Prostate gland (tissue), 2 donors: ENCODE measurements at regions not wholly inside any gene's neighbourhood (a gene's known extent, or its start where the extent isn't known, plus 50 kb on each side); places are given as distances from the start of the nearest gene placed in this dataset.
"Not testable (repeated sequence)": the region's sequence is repeated elsewhere in the genome, so short reads cannot be mapped to it uniquely, and the experiment has no call there.

ENCODE experiments used
- DNase-seq: peaks from one replicate; pipeline ENCODE4 v3.0.0-alpha.2; 2019; ENCODE audit warnings: low spot score
- H3K27ac ChIP-seq, 2 donors: fragments of 200-600 bp; sonication (generic); 2 replicates each; pipeline ENCODE4 v1.5.1; 2017 to 2019
- H3K27me3 ChIP-seq: fragments of 200-600 bp; sonication (generic); replicated peaks from 2 replicates; pipeline ENCODE4 v1.5.1; 2019; ENCODE audit not compliant: insufficient read depth
- H3K36me3 ChIP-seq, 2 donors: fragments of 200-600 bp; sonication (generic); 1 replicate in 1 of 2; 2 replicates in 1 of 2; pipeline versions ENCODE4 v1.5.1 to v1.8.1; 2017 to 2019
- H3K4me1 ChIP-seq: fragments of 200-600 bp; sonication (generic); replicated peaks from 2 replicates; pipeline ENCODE4 v1.5.1; 2019
- H3K4me3 ChIP-seq, 2 donors: fragments of 200-600 bp; sonication (generic); 2 replicates each; pipeline ENCODE4 v1.5.1; 2017 to 2019
- H3K9me3 ChIP-seq: fragments of 200-600 bp; sonication (generic); 2 replicates; pipeline ENCODE4 v1.5.1; 2017
- POLR2A ChIP-seq: fragments of 450-650 bp; IDR thresholded peaks from one replicate; pipeline ENCODE4 v1.6.1; 2016; ENCODE audit warnings: antibody characterized with exemption, mild to moderate bottlenecking
- POLR2AphosphoS5 ChIP-seq: sonication (generic); formaldehyde crosslinking; IDR thresholded peaks from one replicate; pipeline ENCODE4 v1.6.1; 2017; ENCODE audit warnings: antibody characterized with exemption
- WGBS: methylation state at CpG from one replicate; pipeline ENCODE4 v1.1.5; 2018; 5-methylcytosine and 5-hydroxymethylcytosine counted together
- intact Hi-C: fragments of 100-400 bp; cut with DNase I; formaldehyde crosslinking; loops from one replicate; pipeline ENCODE4 v1.14.2; 2022
- TF ChIP-seq, protein P1 (sequence below), 4 experiments: fragments of 200-600 bp in 2 of 4; fragments of 450-650 bp in 2 of 4; sonication (generic) in 2 of 4; IDR thresholded peaks; 1 replicate in 3 of 4; 2 replicates in 1 of 4; pipeline ENCODE4 v1.5.1; 2016 to 2019; ENCODE audit warnings: antibody characterized with exemption in 4 of 4, mild to moderate bottlenecking in 2 of 4, moderate library complexity in 2 of 4

DNA sequence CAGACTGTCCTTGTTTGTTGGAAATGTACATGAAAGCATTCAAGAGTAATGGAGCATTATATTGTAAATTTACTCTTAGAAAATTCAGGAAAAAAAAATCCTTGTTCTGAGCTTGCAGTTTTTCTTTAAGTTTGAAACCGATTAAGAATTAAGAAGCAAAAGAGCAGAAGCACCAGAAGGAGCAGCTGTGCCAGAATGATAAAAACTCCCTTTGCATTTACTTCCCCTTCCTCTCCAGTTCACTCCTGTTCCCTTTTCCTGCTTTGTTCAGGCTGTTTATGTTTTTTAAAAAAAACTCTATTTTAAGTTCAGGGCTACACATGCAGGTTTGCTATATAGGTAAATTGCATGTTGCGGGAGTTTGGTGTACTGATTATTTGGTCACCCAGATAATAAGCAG is 90.3 kb downstream of the ATOH1 start:
- no peak for DNase-seq
- intact Hi-C loops: no loop called here
- Histone ChIP-seq H3K36me3 (no peaks in the 10 kb centered on the region), H3K4me3 (no peak overlapping the region), H3K27ac (no peak overlapping the region), H3K4me1 (no peaks in the 10 kb centered on the region), H3K27me3 (no peaks in the 10 kb centered on the region), H3K9me3 (no peaks in the 10 kb centered on the region)
- TF ChIP-seq POLR2AphosphoS5: no peak
- TF ChIP-seq, protein P1, sequence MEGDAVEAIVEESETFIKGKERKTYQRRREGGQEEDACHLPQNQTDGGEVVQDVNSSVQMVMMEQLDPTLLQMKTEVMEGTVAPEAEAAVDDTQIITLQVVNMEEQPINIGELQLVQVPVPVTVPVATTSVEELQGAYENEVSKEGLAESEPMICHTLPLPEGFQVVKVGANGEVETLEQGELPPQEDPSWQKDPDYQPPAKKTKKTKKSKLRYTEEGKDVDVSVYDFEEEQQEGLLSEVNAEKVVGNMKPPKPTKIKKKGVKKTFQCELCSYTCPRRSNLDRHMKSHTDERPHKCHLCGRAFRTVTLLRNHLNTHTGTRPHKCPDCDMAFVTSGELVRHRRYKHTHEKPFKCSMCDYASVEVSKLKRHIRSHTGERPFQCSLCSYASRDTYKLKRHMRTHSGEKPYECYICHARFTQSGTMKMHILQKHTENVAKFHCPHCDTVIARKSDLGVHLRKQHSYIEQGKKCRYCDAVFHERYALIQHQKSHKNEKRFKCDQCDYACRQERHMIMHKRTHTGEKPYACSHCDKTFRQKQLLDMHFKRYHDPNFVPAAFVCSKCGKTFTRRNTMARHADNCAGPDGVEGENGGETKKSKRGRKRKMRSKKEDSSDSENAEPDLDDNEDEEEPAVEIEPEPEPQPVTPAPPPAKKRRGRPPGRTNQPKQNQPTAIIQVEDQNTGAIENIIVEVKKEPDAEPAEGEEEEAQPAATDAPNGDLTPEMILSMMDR (IDR thresholded peaks at IDR 0.05): no peak
- TF ChIP-seq POLR2A: no peak
- 79% methylated on average over 2 of the region's 2 CpGs for WGBS

DNA sequence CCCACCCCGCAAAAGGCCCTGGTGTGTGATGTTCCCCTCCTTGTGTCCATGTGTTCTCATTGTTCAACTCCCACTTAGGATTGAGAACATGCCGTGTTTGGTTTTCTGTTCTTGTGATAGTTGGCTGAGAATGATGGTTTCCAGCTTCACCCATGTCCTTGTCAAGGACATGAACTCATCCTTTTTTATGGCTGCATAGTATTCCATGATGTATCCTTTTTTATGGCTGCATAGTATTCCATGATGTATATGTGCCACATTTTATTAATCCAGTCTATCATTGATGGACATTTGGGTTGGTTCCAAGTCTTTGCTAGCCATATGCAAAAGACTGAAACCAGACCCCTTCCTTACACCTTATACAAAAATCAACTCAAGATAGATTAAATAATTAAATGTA is 95.0 kb downstream of the ATOH1 start:
- H3K27ac ChIP-seq, H3K4me1 ChIP-seq, H3K4me3 ChIP-seq, intact Hi-C loops, H3K27me3 ChIP-seq, DNase-seq, H3K36me3 ChIP-seq, H3K9me3 ChIP-seq: not testable (repeated sequence)
- WGBS: 76% methylated on average over 2 of the region's 2 CpGs

- Histone ChIP-seq H3K36me3 (no peaks in the 10 kb centered on the region), H3K9me3 (no peaks in the 10 kb centered on the region), H3K4me1 (no peaks in the 10 kb centered on the region), H3K27me3 (no peaks in the 10 kb centered on the region), H3K27ac (no peak overlapping the region), H3K4me3 (no peak overlapping the region)
- no peak for DNase-seq
- TF ChIP-seq POLR2A (no peak), POLR2AphosphoS5 (no peak)
- TF ChIP-seq, protein P1 (IDR thresholded peaks at IDR 0.05): no peak
- intact Hi-C loops: no loop called here
These were observed 118.7 kb downstream of the ATOH1 start for GRCh38 chr4:93947286-93947685.

DNA sequence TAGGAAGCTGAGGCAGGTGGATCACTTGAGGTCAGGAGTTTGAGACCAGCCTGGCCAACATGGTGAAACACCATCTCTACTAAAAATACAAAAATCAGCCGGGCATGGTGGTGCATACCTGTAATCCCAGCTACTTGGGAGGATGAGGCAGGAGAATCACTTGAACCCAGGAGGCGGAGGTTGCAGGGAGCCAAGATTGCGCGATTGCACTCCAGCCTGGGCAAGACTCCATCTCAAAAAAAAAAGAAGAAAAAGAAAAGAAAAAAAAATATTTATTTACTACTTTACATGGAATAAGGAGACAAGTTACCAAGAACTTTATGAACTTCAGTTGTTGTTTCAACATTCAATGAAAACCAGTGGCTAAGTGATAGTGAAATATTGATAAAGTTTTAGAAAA is 121.7 kb downstream of the ATOH1 start:
- H3K27ac ChIP-seq, H3K27me3 ChIP-seq, intact Hi-C loops, H3K4me1 ChIP-seq, H3K9me3 ChIP-seq, H3K4me3 ChIP-seq, DNase-seq, H3K36me3 ChIP-seq: not testable (repeated sequence)
- WGBS: 96% methylated on average over 4 of the region's 4 CpGs

DNA sequence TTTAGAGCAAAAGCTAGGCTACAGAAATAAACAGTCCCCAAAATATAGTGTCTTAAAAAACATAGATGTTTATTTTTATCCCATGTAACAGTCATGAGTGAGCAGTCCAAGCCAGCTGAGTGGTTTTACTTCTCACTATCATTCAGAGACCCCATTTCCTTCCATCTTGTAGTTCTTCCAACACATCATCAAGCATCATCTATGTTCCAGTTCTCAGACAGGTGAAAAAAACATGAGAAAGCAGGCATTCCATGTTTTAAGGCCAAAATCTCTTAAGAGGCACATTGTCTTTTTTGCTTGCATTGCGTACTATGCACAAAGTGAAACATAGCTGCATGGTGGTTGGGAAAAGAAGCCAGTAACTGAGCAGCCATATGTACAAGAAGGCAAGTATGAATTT is 128.6 kb downstream of the ATOH1 start:
- WGBS: 96% methylated on average over 1 of the region's 1 CpG
- H3K36me3 ChIP-seq: no peaks in the 10 kb centered on the region
- H3K27me3 ChIP-seq: no peaks in the 10 kb centered on the region
- no peak overlapping the region for H3K27ac ChIP-seq
- TF ChIP-seq, protein P1 (IDR thresholded peaks at IDR 0.05): no peak
- TF ChIP-seq POLR2A: no peak
- TF ChIP-seq POLR2AphosphoS5: no peak
- no peaks in the 10 kb centered on the region for H3K4me1 ChIP-seq
- no peaks in the 10 kb centered on the region for H3K9me3 ChIP-seq
- H3K4me3 ChIP-seq: no peak overlapping the region
- DNase-seq: no peak
- intact Hi-C loops: no loop called here

GRCh38 chr4:93960450-93960849 is 131.9 kb downstream of the ATOH1 start:
- H3K36me3 ChIP-seq: no peaks in the 10 kb centered on the region
- H3K9me3 ChIP-seq: no peaks in the 10 kb centered on the region
- no peak overlapping the region for H3K4me3 ChIP-seq
- H3K27me3 ChIP-seq: no peaks in the 10 kb centered on the region
- DNase-seq: no peak
- intact Hi-C loops: no loop called here
- TF ChIP-seq POLR2A (no peak), POLR2AphosphoS5 (no peak)
- TF ChIP-seq, protein P1 (IDR thresholded peaks at IDR 0.05): no peak
- no peaks in the 10 kb centered on the region for H3K4me1 ChIP-seq
- no peak overlapping the region for H3K27ac ChIP-seq
